ENCODE measurements at regions not wholly inside any gene's neighbourhood (a gene's known extent, or its start where the extent isn't known, plus 50 kb on each side); places are given as distances from the start of the nearest gene placed in this dataset.
"Not testable (repeated sequence)": the region's sequence is repeated elsewhere in the genome, so short reads cannot be mapped to it uniquely, and the experiment has no call there.

DNA sequence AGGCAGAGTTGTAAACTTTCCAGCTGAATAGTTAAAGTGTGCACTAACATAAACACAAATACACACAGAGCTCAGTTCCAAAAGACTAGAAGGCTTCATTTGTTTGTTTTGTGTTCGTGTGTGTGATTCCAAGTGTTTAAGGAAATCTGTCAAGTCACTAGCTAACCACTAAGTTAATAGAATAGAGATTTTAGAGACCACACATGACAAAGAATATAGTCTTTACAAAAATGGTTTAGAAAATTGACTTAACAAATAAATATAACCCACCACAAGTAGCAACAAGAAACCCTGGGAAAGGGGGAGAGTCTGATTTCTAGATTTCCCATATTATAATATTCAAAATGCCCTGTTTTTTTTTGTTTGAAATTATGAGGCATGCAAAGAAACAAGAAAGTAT lies 209.4 kb downstream of the FZD1 start:
- Histone ChIP-seq H3K4me1 (no peaks in the 10 kb centered on the region), H3K36me3 (no peaks in the 10 kb centered on the region), H3K9me3 (peaks cover 0 to 36% (median 14%) of the 10 kb centered on the region in 12 donors), H3K27ac (no peak overlapping the region), H3K27me3 (no peaks in the 10 kb centered on the region), H3K4me3 (no peak overlapping the region)
- TF ChIP-seq CTCF (IDR thresholded peaks at IDR 0.05): no peak
- TF ChIP-seq POLR2A (IDR thresholded peaks at IDR 0.05): no peak
- ATAC-seq (no peak), DNase-seq (no peak)
- WGBS, 4 donors: 42 to 70% (median 54%) methylated on average over 1 of the region's 1 CpG
- intact Hi-C loops (cut with DNase I): no loop called here

DNA sequence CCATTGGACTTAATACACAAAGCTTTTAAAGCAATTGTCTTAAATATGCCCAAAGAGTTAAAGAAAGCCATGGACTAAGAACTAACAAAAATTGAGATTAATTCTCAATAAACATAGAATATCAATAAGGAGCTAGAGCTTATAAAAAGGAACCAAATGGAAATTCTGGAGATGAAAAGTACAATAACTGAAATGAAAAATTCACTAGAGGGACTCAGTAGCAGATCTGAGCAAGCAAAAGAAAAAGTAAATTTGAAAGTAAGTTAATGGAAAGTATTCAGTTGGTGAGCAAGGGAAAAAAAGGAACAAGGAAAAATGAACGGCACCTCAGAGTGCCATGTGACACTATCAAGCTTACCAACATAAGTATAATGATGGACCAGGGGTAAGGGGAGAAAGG lies 209.8 kb downstream of the FZD1 start:
- Histone ChIP-seq H3K9me3 (peaks cover 0 to 36% (median 14%) of the 10 kb centered on the region in 12 donors), H3K27me3 (no peaks in the 10 kb centered on the region), H3K4me3 (no peak overlapping the region), H3K36me3 (no peaks in the 10 kb centered on the region), H3K4me1 (no peaks in the 10 kb centered on the region), H3K27ac (no peak overlapping the region)
- TF ChIP-seq CTCF (IDR thresholded peaks at IDR 0.05) (no peak), POLR2A (IDR thresholded peaks at IDR 0.05) (no peak)
- ATAC-seq (no peak), DNase-seq (no peak)
- WGBS, 4 donors: 93 to 94% (median 94%) methylated on average over 1 of the region's 1 CpG
- intact Hi-C loops (cut with DNase I): no loop called here

DNA sequence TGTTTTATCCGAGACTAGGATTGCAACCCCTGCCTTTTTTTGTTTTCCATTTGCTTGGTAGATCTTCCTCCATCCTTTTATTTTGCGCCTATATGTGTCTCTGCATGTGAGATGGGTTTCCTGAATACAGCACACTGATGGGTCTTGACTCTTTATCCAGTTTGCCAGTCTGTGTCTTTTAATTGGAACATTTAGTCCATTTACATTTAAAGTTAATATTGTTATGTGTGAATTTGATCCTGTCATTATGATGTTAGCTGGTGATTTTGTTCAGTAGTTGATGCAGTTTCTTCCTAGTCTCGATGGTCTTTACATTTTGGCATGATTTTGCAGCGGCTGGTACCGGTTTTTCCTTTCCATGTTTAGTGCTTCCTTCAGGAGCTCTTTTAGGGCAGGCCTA lies 216.2 kb downstream of the FZD1 start:
- H3K27ac ChIP-seq; H3K4me3 ChIP-seq; H3K27me3 ChIP-seq; intact Hi-C loops (cut with DNase I); DNase-seq; H3K36me3 ChIP-seq; ATAC-seq; H3K4me1 ChIP-seq: not testable (repeated sequence)
- peaks cover 0 to 17% (median 0%) of the 10 kb centered on the region in 12 donors for H3K9me3 ChIP-seq
- WGBS, 4 donors: 91 to 95% (median 92%) methylated on average over 5 of the region's 5 CpGs

DNA sequence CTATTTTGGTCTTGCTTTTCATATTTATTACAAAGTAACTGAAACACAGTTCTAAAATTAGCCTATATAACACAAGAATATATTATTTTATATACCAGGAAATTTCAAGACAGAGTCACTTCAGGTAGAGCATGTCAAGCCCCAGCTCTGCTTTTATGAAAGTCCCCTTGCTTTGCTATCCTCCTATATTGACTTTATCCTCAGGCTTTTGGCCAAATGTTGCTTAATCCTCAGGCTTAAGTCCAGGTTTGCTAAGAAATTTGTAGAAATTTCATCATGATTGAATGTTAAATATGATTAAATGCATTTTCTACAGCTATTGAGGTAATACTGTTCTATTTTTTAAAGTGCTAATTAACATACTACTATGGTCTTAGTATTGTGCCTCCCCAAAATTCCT lies 227.6 kb downstream of the FZD1 start:
- Histone ChIP-seq H3K4me3 (no peak overlapping the region), H3K9me3 (peaks cover 0 to 6% (median 0%) of the 10 kb centered on the region in 12 donors), H3K36me3 (no peaks in the 10 kb centered on the region), H3K4me1 (no peaks in the 10 kb centered on the region), H3K27me3 (no peaks in the 10 kb centered on the region), H3K27ac (no peak overlapping the region)
- TF ChIP-seq CTCF (IDR thresholded peaks at IDR 0.05) (no peak), POLR2A (IDR thresholded peaks at IDR 0.05) (no peak)
- no peak for ATAC-seq
- intact Hi-C loops (cut with DNase I): no loop called here
- no peak for DNase-seq

- H3K27me3 ChIP-seq: no peaks in the 10 kb centered on the region
- DNase-seq (no peak), ATAC-seq (no peak)
- no peak for TF ChIP-seq CTCF (IDR thresholded peaks at IDR 0.05)
- TF ChIP-seq POLR2A (IDR thresholded peaks at IDR 0.05): no peak
- H3K9me3 ChIP-seq: peaks cover 0 to 6% (median 0%) of the 10 kb centered on the region in 12 donors
- no peak overlapping the region for H3K27ac ChIP-seq
- intact Hi-C loops (cut with DNase I): no loop called here
- H3K4me1 ChIP-seq: no peaks in the 10 kb centered on the region
- 95 to 99% (median 97%) methylated on average over 2 of the region's 2 CpGs for WGBS, 4 donors
- H3K4me3 ChIP-seq: no peak overlapping the region
- H3K36me3 ChIP-seq: no peaks in the 10 kb centered on the region
Observed at GRCh38 chr7:91492317-91492716, 228.1 kb downstream of the FZD1 start.
